Liver (tissue), 3 donors: ENCODE measurements at regions not wholly inside any gene's neighbourhood (a gene's known extent, or its start where the extent isn't known, plus 50 kb on each side); places are given as distances from the start of the nearest gene placed in this dataset.

Experiments
- ATF3 ChIP-seq: IDR thresholded peaks from 2 replicates; pipeline ENCODE4 v1.6.1; 2016; ENCODE audit warnings: antibody characterized with exemption
- CTCF ChIP-seq: fragments of 150-350 bp; IDR thresholded peaks from 2 replicates; pipeline ENCODE4 v1.5.1; 2017; ENCODE audit warnings: improper control_type of control experiment, low read depth, low read length; ENCODE audit not compliant: missing input control
- EGR1 ChIP-seq, 2 donors: IDR thresholded peaks; 2 replicates each; pipeline ENCODE4 v1.6.1; 2016 to 2018; ENCODE audit warnings: antibody characterized with exemption in 2 of 2, low read depth in 2 of 2
- GABPA ChIP-seq, 2 donors: IDR thresholded peaks in 1 of 2; conservative IDR thresholded peaks in 1 of 2; 2 replicates each; pipeline ENCODE4 v1.6.1; 2016; ENCODE audit warnings: antibody characterized with exemption in 2 of 2, mild to moderate bottlenecking in 1 of 2, moderate library complexity in 1 of 2
- JUND ChIP-seq, 2 donors: IDR thresholded peaks; 2 replicates each; pipeline ENCODE4 v1.6.1; 2016; ENCODE audit warnings: antibody characterized with exemption in 2 of 2
- MAX ChIP-seq: IDR thresholded peaks from 2 replicates; pipeline ENCODE4 v1.6.1; 2016; ENCODE audit warnings: antibody characterized with exemption
- RAD21 ChIP-seq, 2 donors: IDR thresholded peaks; 2 replicates each; pipeline ENCODE4 v1.6.1; 2016; ENCODE audit warnings: antibody characterized with exemption in 2 of 2, mild to moderate bottlenecking in 2 of 2
- REST ChIP-seq: IDR thresholded peaks from 2 replicates; pipeline ENCODE4 v1.6.1; 2016; ENCODE audit warnings: antibody characterized with exemption, mild to moderate bottlenecking
- SP1 ChIP-seq: IDR thresholded peaks from 2 replicates; pipeline ENCODE4 v1.6.1; 2018; ENCODE audit warnings: antibody characterized with exemption, mild to moderate bottlenecking
- TAF1 ChIP-seq: conservative IDR thresholded peaks from 2 replicates; pipeline ENCODE4 v1.6.1; 2016; ENCODE audit warnings: antibody characterized with exemption, mild to moderate bottlenecking
- YY1 ChIP-seq: IDR thresholded peaks from 2 replicates; pipeline ENCODE4 v1.6.1; 2016; ENCODE audit warnings: antibody characterized with exemption, mild to moderate bottlenecking
- donor health status: healthy.
- donor health status: healthy.

GRCh38 chr4:176425035-176425434, 105.3 kb downstream of the SPCS3 start:
- no peak for TF ChIP-seq YY1
- no peak for TF ChIP-seq CTCF
- no peak for TF ChIP-seq REST
- no peak for TF ChIP-seq EGR1 (IDR thresholded peaks at IDR 0.05; ENCODE audit: low read depth in 2 of 2)
- no peak for TF ChIP-seq ATF3
- no peak for TF ChIP-seq TAF1
- no peak for TF ChIP-seq MAX
- TF ChIP-seq JUND (IDR thresholded peaks at IDR 0.05): no peak
- no peak for TF ChIP-seq SP1
- TF ChIP-seq GABPA (IDR thresholded peaks at IDR 0.05 in 1 of 2, conservative IDR thresholded peaks at IDR 0.05 in 1 of 2): no peak
- TF ChIP-seq RAD21 (IDR thresholded peaks at IDR 0.05): no peak
